ENCODE measurements at regions not wholly inside any gene's neighbourhood (a gene's known extent, or its start where the extent isn't known, plus 50 kb on each side); places are given as distances from the start of the nearest gene placed in this dataset.

DNA sequence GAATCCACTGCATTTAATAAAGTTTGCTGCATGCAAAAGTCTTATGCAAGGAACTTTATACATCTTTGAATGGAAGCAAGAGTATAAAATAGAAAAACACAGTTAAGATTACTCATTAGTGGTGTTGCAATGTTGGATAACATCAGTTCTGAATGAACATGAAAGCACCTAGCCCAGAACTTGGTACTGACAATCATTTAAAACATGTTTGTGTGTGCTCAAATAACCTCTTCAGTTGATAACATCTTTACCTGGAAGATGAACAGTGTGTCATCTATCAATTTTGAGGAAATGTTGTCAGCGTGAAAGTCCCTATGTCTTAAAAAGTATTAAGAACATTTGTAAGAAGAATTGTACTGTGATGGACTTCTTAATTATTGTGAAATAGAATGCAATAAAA is 370.4 kb upstream of the GRAMD2B start:
- Histone ChIP-seq H3K4me3 (no peak overlapping the region), H3K4me1 (no peaks in the 10 kb centered on the region), H3K9me3 (no peaks in the 10 kb centered on the region), H3K27ac (no peak overlapping the region), H3K36me3 (no peaks in the 10 kb centered on the region), H3K27me3 (no peaks in the 10 kb centered on the region)
- WGBS, 2 donors: 97 to 99% methylated on average over 1 of the region's 1 CpG
- intact Hi-C loops (cut with DNase I): no loop called here
- no peak for TF ChIP-seq EP300 (IDR thresholded peaks at IDR 0.05)
- TF ChIP-seq POLR2A (IDR thresholded peaks at IDR 0.05): no peak
- no peak for TF ChIP-seq POLR2AphosphoS5 (IDR thresholded peaks at IDR 0.05)
- TF ChIP-seq CTCF (IDR thresholded peaks at IDR 0.05): no peak
- no peak for DNase-seq

- H3K9me3 ChIP-seq: no peaks in the 10 kb centered on the region
- TF ChIP-seq EP300 (IDR thresholded peaks at IDR 0.05) (no peak), POLR2AphosphoS5 (IDR thresholded peaks at IDR 0.05) (no peak), POLR2A (IDR thresholded peaks at IDR 0.05) (no peak), CTCF (IDR thresholded peaks at IDR 0.05) (no peak)
- H3K27ac ChIP-seq: no peak overlapping the region
- DNase-seq: no peak
- no peaks in the 10 kb centered on the region for H3K4me1 ChIP-seq
- H3K4me3 ChIP-seq: no peak overlapping the region
- intact Hi-C loops (cut with DNase I): no loop called here
- no peaks in the 10 kb centered on the region for H3K36me3 ChIP-seq
- H3K27me3 ChIP-seq: no peaks in the 10 kb centered on the region
- WGBS, 2 donors: 82 to 88% methylated on average over 2 of the region's 2 CpGs
Observed at GRCh38 chr5:126053630-126054029, 369.6 kb upstream of the GRAMD2B start.

- H3K4me1 ChIP-seq: no peaks in the 10 kb centered on the region
- H3K27ac ChIP-seq: no peak overlapping the region
- DNase-seq: no peak
- H3K36me3 ChIP-seq: no peaks in the 10 kb centered on the region
- 74% methylated on average over 10 of the region's 10 CpGs for WGBS, 2 donors
- no peaks in the 10 kb centered on the region for H3K27me3 ChIP-seq
- no peaks in the 10 kb centered on the region for H3K9me3 ChIP-seq
- no peak overlapping the region for H3K4me3 ChIP-seq
- TF ChIP-seq POLR2AphosphoS5 (IDR thresholded peaks at IDR 0.05): no peak
- intact Hi-C loops (cut with DNase I): no loop called here
Observed at GRCh38 chr5:126054577-126055347, 368.4 kb upstream of the GRAMD2B start.

GRCh38 chr5:126055348-126055729 is 367.9 kb upstream of the GRAMD2B start:
- 77 to 78% methylated on average over 2 of the region's 2 CpGs for whole genome bisulfite sequencing, 2 donors
- intact Hi-C loops (cut with DNase I): no loop called here
- H3K36me3 ChIP-seq: no peaks in the 10 kb centered on the region
- no peak for DNase-seq
- H3K27me3 ChIP-seq: no peaks in the 10 kb centered on the region
- H3K4me3 ChIP-seq: no peak overlapping the region
- H3K4me1 ChIP-seq: no peaks in the 10 kb centered on the region
- H3K9me3 ChIP-seq: no peaks in the 10 kb centered on the region
- H3K27ac ChIP-seq: no peak overlapping the region
- TF ChIP-seq EP300 (IDR thresholded peaks at IDR 0.05) (no peak), CTCF (IDR thresholded peaks at IDR 0.05) (no peak), POLR2A (IDR thresholded peaks at IDR 0.05) (no peak), POLR2AphosphoS5 (IDR thresholded peaks at IDR 0.05) (no peak)

- no peaks in the 10 kb centered on the region for H3K36me3 ChIP-seq
- no peaks in the 10 kb centered on the region for H3K4me1 ChIP-seq
- H3K9me3 ChIP-seq: no peaks in the 10 kb centered on the region
- 81 to 88% methylated on average over 1 of the region's 1 CpG for WGBS, 2 donors
- DNase-seq: no peak
- H3K27ac ChIP-seq: no peak overlapping the region
- TF ChIP-seq EP300 (IDR thresholded peaks at IDR 0.05) (no peak), POLR2AphosphoS5 (IDR thresholded peaks at IDR 0.05) (no peak), CTCF (IDR thresholded peaks at IDR 0.05) (no peak), POLR2A (IDR thresholded peaks at IDR 0.05) (no peak)
- intact Hi-C loops (cut with DNase I): no loop called here
- no peak overlapping the region for H3K4me3 ChIP-seq
- no peaks in the 10 kb centered on the region for H3K27me3 ChIP-seq
Observed at GRCh38 chr5:126056352-126056751, 366.9 kb upstream of the GRAMD2B start.

Measured in sigmoid colon (tissue), 6 donors.